Activated CD8-positive, alpha-beta T cell treated with anti-CD3 and anti-CD28 coated beads for 36 hours (primary cell): ENCODE measurements at regions not wholly inside any gene's neighbourhood (a gene's known extent, or its start where the extent isn't known, plus 50 kb on each side); places are given as distances from the start of the nearest gene placed in this dataset.

Source experiments
- ATAC-seq: fragments of 200-7000 bp; cut with Tn5 transposase; one replicate; pipeline ENCODE4 v1.10.0; 2021; ENCODE audit warnings: mild to moderate bottlenecking, moderate library complexity
- CTCF ChIA-PET: fragments of 350-600 bp; sonication (Branson Sonifier 250); formaldehyde crosslinking; loops from one replicate; lab custom pipeline; 2021; ENCODE audit warnings: antibody characterized with exemption; lab: Charles Lee
- POLR2A ChIA-PET: fragments of 350-600 bp; sonication (Branson Sonifier 250); formaldehyde crosslinking; loops from one replicate; lab custom pipeline; 2021; ENCODE audit warnings: antibody characterized with exemption; lab: Charles Lee
- DNase-seq: peaks from one replicate; pipeline ENCODE4 v3.0.0-alpha.2; 2020
- H3K27ac Mint-ChIP-seq: one replicate; pipeline ENCODE4 v1.8.0; 2021; ENCODE audit warnings: mild to moderate bottlenecking, mixed read lengths
- H3K27me3 Mint-ChIP-seq: one replicate; pipeline ENCODE4 v1.8.0; 2021; ENCODE audit warnings: mixed read lengths
- H3K36me3 Mint-ChIP-seq: one replicate; pipeline ENCODE4 v1.8.0; 2021; ENCODE audit warnings: low read depth, mixed read lengths
- H3K4me1 Mint-ChIP-seq: one replicate; pipeline ENCODE4 v1.8.0; 2021; ENCODE audit warnings: low read depth, mixed read lengths
- H3K4me3 Mint-ChIP-seq: one replicate; pipeline ENCODE4 v1.8.0; 2021; ENCODE audit warnings: mild to moderate bottlenecking, moderate library complexity, mixed read lengths
- H3K9me3 Mint-ChIP-seq: one replicate; pipeline ENCODE4 v1.8.0; 2021; ENCODE audit warnings: mixed read lengths
- CTCF ChIP-seq: fragments of 200-600 bp; IDR thresholded peaks from one replicate; pipeline ENCODE4 v1.8.0; 2022; ENCODE audit warnings: antibody characterized with exemption, mild to moderate bottlenecking
- intact Hi-C: fragments of 100-400 bp; cut with micrococcal nuclease; formaldehyde crosslinking; loops from one replicate; pipeline ENCODE4 v1.10.0; 2022

- Mint-ChIP-seq H3K36me3 (peaks cover 2% of the 10 kb centered on the region), H3K27me3 (no peaks in the 10 kb centered on the region), H3K4me3 (no peak overlapping the region), H3K27ac (no peak overlapping the region), H3K4me1 (no peaks in the 10 kb centered on the region), H3K9me3 (peaks cover 33% of the 10 kb centered on the region)
- no peak for TF ChIP-seq CTCF
- POLR2A ChIA-PET: no interaction called here
- DNase-seq: no peak
- CTCF ChIA-PET: no interaction called here
- ATAC-seq: no peak
- intact Hi-C loops: no loop called here
These were observed 111.1 kb upstream of the KCNE2 start for GRCh38 chr21:34252751-34253150.

- ChIA-PET CTCF (no interaction called here), POLR2A (no interaction called here)
- ATAC-seq (no peak), DNase-seq (no peak)
- no peak for TF ChIP-seq CTCF
- Mint-ChIP-seq H3K36me3 (peaks cover 2% of the 10 kb centered on the region), H3K9me3 (peaks cover 29% of the 10 kb centered on the region), H3K27ac (no peak overlapping the region), H3K27me3 (peaks cover 4% of the 10 kb centered on the region), H3K4me3 (no peak overlapping the region), H3K4me1 (no peaks in the 10 kb centered on the region)
- intact Hi-C loops: no loop called here
These were observed 108.7 kb upstream of the KCNE2 start for GRCh38 chr21:34255073-34255472.

GRCh38 chr21:34260277-34261008 lies 103.4 kb upstream of the KCNE2 start:
- Mint-ChIP-seq H3K27ac (no peak overlapping the region), H3K36me3 (peaks cover 11% of the 10 kb centered on the region), H3K4me3 (no peak overlapping the region), H3K27me3 (peaks cover 4% of the 10 kb centered on the region), H3K9me3 (peaks cover 13% of the 10 kb centered on the region), H3K4me1 (no peaks in the 10 kb centered on the region)
- ATAC-seq (no peak), DNase-seq (no peak)
- TF ChIP-seq CTCF: no peak
- intact Hi-C loops: no loop called here
- POLR2A ChIA-PET: interaction anchor here (1.0 to 2.3 kb wide), 2 partner anchors 14 to 91 kb away, joined by 3 to 5 read pairs; no protein-coding TSS in a partner anchor
- CTCF ChIA-PET: interaction anchor here (1.0 to 1.4 kb wide), 2 partner anchors 14 to 336 kb away, joined by 3 to 4 read pairs; no protein-coding TSS in a partner anchor

- peaks cover 11% of the 10 kb centered on the region for H3K36me3 Mint-ChIP-seq
- peaks cover 4% of the 10 kb centered on the region for H3K27me3 Mint-ChIP-seq
- TF ChIP-seq CTCF: no peak
- ChIA-PET POLR2A (no interaction called here), CTCF (no interaction called here)
- H3K9me3 Mint-ChIP-seq: peaks cover 11% of the 10 kb centered on the region
- no peak overlapping the region for H3K4me3 Mint-ChIP-seq
- H3K4me1 Mint-ChIP-seq: no peaks in the 10 kb centered on the region
- intact Hi-C loops: no loop called here
- ATAC-seq (no peak), DNase-seq (no peak)
- no peak overlapping the region for H3K27ac Mint-ChIP-seq
These were observed 101.9 kb upstream of the KCNE2 start for GRCh38 chr21:34261841-34262468.

GRCh38 chr21:34262469-34262845 lies 101.3 kb upstream of the KCNE2 start:
- ChIA-PET POLR2A (no interaction called here), CTCF (no interaction called here)
- intact Hi-C loops: no loop called here
- Mint-ChIP-seq H3K9me3 (peaks cover 11% of the 10 kb centered on the region), H3K4me1 (no peaks in the 10 kb centered on the region), H3K27ac (no peak overlapping the region), H3K4me3 (no peak overlapping the region), H3K36me3 (peaks cover 11% of the 10 kb centered on the region), H3K27me3 (peaks cover 4% of the 10 kb centered on the region)
- DNase-seq: no peak
- no peak for ATAC-seq
- TF ChIP-seq CTCF: no peak
